PC-3 (cell line): ENCODE measurements at regions not wholly inside any gene's neighbourhood (a gene's known extent, or its start where the extent isn't known, plus 50 kb on each side); places are given as distances from the start of the nearest gene placed in this dataset.

ENCODE experiments used
- ATAC-seq: fragments of 200-7000 bp; cut with Tn5 transposase; 2 replicates; pipeline ENCODE4 v1.9.1; 2020; ENCODE audit warnings: mild to moderate bottlenecking, moderate library complexity
- BruUV-seq: library from RNA; stranded (reverse); fragments of 400-500 nt; replicated peaks from 2 replicates; lab custom pipeline; 2021; lab: Mats Ljungman, UMichigan
- CTCF ChIA-PET: fragments of 300-600 bp; sonication (Branson Sonifier 250); formaldehyde crosslinking; loops from one replicate; lab custom pipeline; 2022; ENCODE audit warnings: antibody characterized with exemption; lab: Charles Lee
- POLR2A ChIA-PET: fragments of 300-600 bp; sonication (Branson Sonifier 250); formaldehyde crosslinking; loops from one replicate; lab custom pipeline; 2022; ENCODE audit warnings: antibody characterized with exemption; ENCODE audit not compliant: unreplicated experiment; lab: Charles Lee
- DNase-seq: peaks from one replicate; pipeline ENCODE4 v3.0.0-alpha.2; 2015
- H2AFZ ChIP-seq: fragments of 300-600 bp; sonication (generic); 2 replicates; pipeline ENCODE4 v1.6.0; 2016; ENCODE audit warnings: antibody characterized with exemption, low read length
- H3F3A ChIP-seq: fragments of 300-600 bp; sonication (generic); one replicate; pipeline ENCODE4 v1.6.0; 2017; ENCODE audit warnings: antibody characterized with exemption, low read length, control low read depth, mild to moderate bottlenecking; ENCODE audit not compliant: unreplicated experiment
- H3K27ac ChIP-seq: fragments of 300-600 bp; sonication (generic); 2 replicates; pipeline ENCODE4 v1.5.1; 2016; ENCODE audit warnings: mild to moderate bottlenecking, low read length
- H3K27me3 ChIP-seq: fragments of 300-600 bp; sonication (generic); 2 replicates; pipeline ENCODE4 v1.6.1; 2016; ENCODE audit warnings: low read length, mixed read lengths
- H3K36me3 ChIP-seq: fragments of 300-600 bp; sonication (generic); 2 replicates; pipeline ENCODE4 v1.6.1; 2016; ENCODE audit warnings: low read depth, mixed run types, low read length, mixed read lengths
- H3K4me1 ChIP-seq: fragments of 300-600 bp; sonication (generic); 2 replicates; pipeline ENCODE4 v1.5.1; 2016; ENCODE audit warnings: low read length; ENCODE audit not compliant: insufficient read depth
- H3K4me2 ChIP-seq: fragments of 300-600 bp; sonication (generic); 2 replicates; pipeline ENCODE4 v1.6.0; 2016; ENCODE audit warnings: low read length
- H3K4me3 ChIP-seq: fragments of 300-600 bp; sonication (generic); 2 replicates; pipeline ENCODE4 v1.5.1; 2016; ENCODE audit warnings: mild to moderate bottlenecking, low read length, mixed read lengths
- H3K79me2 ChIP-seq: fragments of 300-600 bp; sonication (generic); 2 replicates; pipeline ENCODE4 v1.6.1; 2017; ENCODE audit warnings: low read length, mixed read lengths
- H3K9ac ChIP-seq: fragments of 300-600 bp; sonication (generic); 2 replicates; pipeline ENCODE4 v1.6.0; 2016; ENCODE audit warnings: mild to moderate bottlenecking, low read length
- H3K9me2 ChIP-seq: fragments of 300-600 bp; sonication (generic); replicated peaks from 2 replicates; pipeline ENCODE4 v1.6.1; 2016; ENCODE audit warnings: mixed run types, low read length, mixed read lengths
- H3K9me3 ChIP-seq: fragments of 300-600 bp; sonication (generic); 2 replicates; pipeline ENCODE4 v1.6.1; 2016; ENCODE audit warnings: low read length, mixed read lengths
- H4K20me1 ChIP-seq: fragments of 300-600 bp; sonication (generic); 2 replicates; pipeline ENCODE4 v1.6.1; 2016; ENCODE audit warnings: low read length, mixed read lengths
- EZH2 ChIP-seq: fragments of 300-600 bp; sonication (generic); IDR thresholded peaks from one replicate; pipeline ENCODE4 v1.6.1; 2017; ENCODE audit warnings: antibody characterized with exemption, mild to moderate bottlenecking, low read length; ENCODE audit not compliant: unreplicated experiment
- EZH2phosphoT487 ChIP-seq: fragments of 300-600 bp; sonication (generic); IDR thresholded peaks from 2 replicates; pipeline ENCODE4 v1.6.1; 2018; ENCODE audit warnings: mild to moderate bottlenecking, antibody characterized with exemption, low read length, borderline replicate concordance
- intact Hi-C: fragments of 100-400 bp; cut with micrococcal nuclease; formaldehyde crosslinking; loops from 2 replicates; pipeline ENCODE4 v1.9.0; 2023
- TF ChIP-seq, protein P1 (sequence below): fragments of 300-600 bp; sonication (generic); conservative IDR thresholded peaks from 2 replicates; pipeline ENCODE4 v1.5.1; 2017; ENCODE audit warnings: antibody characterized with exemption, low read depth, mild to moderate bottlenecking, low read length

- Histone ChIP-seq H3K36me3 (no peaks in the 10 kb centered on the region), H3K4me2 (no peak overlapping the region), H4K20me1 (no peaks in the 10 kb centered on the region), H2AFZ (no peak overlapping the region), H3K4me1 (no peaks in the 10 kb centered on the region), H3F3A (no peaks in the 10 kb centered on the region), H3K79me2 (no peaks in the 10 kb centered on the region), H3K9ac (no peak overlapping the region), H3K9me2 (no peaks in the 10 kb centered on the region), H3K27ac (no peak overlapping the region), H3K27me3 (no peaks in the 10 kb centered on the region), H3K4me3 (no peak overlapping the region), H3K9me3 (no peaks in the 10 kb centered on the region)
- DNase-seq (no peak), ATAC-seq (no peak)
- POLR2A ChIA-PET: no interaction called here
- TF ChIP-seq EZH2: no peak
- TF ChIP-seq, protein P1, sequence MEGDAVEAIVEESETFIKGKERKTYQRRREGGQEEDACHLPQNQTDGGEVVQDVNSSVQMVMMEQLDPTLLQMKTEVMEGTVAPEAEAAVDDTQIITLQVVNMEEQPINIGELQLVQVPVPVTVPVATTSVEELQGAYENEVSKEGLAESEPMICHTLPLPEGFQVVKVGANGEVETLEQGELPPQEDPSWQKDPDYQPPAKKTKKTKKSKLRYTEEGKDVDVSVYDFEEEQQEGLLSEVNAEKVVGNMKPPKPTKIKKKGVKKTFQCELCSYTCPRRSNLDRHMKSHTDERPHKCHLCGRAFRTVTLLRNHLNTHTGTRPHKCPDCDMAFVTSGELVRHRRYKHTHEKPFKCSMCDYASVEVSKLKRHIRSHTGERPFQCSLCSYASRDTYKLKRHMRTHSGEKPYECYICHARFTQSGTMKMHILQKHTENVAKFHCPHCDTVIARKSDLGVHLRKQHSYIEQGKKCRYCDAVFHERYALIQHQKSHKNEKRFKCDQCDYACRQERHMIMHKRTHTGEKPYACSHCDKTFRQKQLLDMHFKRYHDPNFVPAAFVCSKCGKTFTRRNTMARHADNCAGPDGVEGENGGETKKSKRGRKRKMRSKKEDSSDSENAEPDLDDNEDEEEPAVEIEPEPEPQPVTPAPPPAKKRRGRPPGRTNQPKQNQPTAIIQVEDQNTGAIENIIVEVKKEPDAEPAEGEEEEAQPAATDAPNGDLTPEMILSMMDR: no peak
- CTCF ChIA-PET: no interaction called here
- intact Hi-C loops: no loop called here
- BruUV-seq: no TSS peak
Measured at GRCh38 chr15:36133742-36134141, 445.7 kb upstream of the CDIN1 start.

DNA sequence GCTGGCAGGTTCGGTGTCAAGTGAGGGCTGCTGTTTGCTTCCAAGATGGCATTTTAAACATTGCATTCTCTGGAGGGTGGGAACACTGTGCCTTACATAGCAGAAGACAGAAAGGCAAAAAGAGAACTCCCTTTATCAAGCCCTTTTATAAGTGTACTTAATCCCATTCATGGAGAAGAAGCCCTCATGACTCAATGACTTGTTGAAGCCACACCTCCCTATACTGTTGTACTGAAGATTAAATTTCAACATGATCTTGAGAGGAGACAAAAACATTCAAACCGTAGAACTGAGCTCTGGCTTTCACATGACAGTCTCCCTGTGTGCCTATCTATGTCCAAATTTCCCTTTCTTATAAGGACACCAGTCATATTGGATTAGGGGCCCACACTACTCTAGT lies 443.4 kb upstream of the CDIN1 start:
- ChIA-PET CTCF (no interaction called here), POLR2A (no interaction called here)
- DNase-seq: no peak
- Histone ChIP-seq H2AFZ (no peak overlapping the region), H3K4me3 (no peak overlapping the region), H3F3A (no peaks in the 10 kb centered on the region), H3K4me1 (no peaks in the 10 kb centered on the region), H3K4me2 (no peak overlapping the region), H4K20me1 (no peaks in the 10 kb centered on the region), H3K79me2 (no peaks in the 10 kb centered on the region), H3K9me3 (no peaks in the 10 kb centered on the region), H3K27ac (no peak overlapping the region), H3K36me3 (no peaks in the 10 kb centered on the region), H3K9me2 (no peaks in the 10 kb centered on the region), H3K27me3 (no peaks in the 10 kb centered on the region), H3K9ac (no peak overlapping the region)
- intact Hi-C loops: no loop called here
- no TSS peak for BruUV-seq
- peak; percentile 43; the same call in 1 of the 2 replicates for ATAC-seq
- TF ChIP-seq EZH2phosphoT487 (no peak), EZH2 (no peak)
- TF ChIP-seq, protein P1: no peak

GRCh38 chr15:36152936-36153335 lies 426.5 kb upstream of the CDIN1 start:
- no peak overlapping the region for H3K4me3 ChIP-seq
- no peak overlapping the region for H2AFZ ChIP-seq
- no TSS peak for BruUV-seq
- H3K4me1 ChIP-seq: no peaks in the 10 kb centered on the region; the same call in 1 of the 2 replicates
- no peak overlapping the region for H3K4me2 ChIP-seq
- ChIA-PET CTCF (no interaction called here), POLR2A (no interaction called here)
- ATAC-seq (no peak), DNase-seq (no peak)
- no peaks in the 10 kb centered on the region for H3K27me3 ChIP-seq
- H3K9ac ChIP-seq: no peak overlapping the region
- no peaks in the 10 kb centered on the region for H3K9me2 ChIP-seq
- intact Hi-C loops: no loop called here
- TF ChIP-seq EZH2phosphoT487 (no peak), EZH2 (no peak)
- TF ChIP-seq, protein P1: no peak
- H3K27ac ChIP-seq: no peak overlapping the region
- peaks cover 22% of the 10 kb centered on the region for H3K9me3 ChIP-seq
- no peaks in the 10 kb centered on the region for H4K20me1 ChIP-seq
- H3F3A ChIP-seq: no peaks in the 10 kb centered on the region
- no peaks in the 10 kb centered on the region for H3K79me2 ChIP-seq
- no peaks in the 10 kb centered on the region for H3K36me3 ChIP-seq
